Keratinocyte (primary cell): ENCODE measurements at regions not wholly inside any gene's neighbourhood (a gene's known extent, or its start where the extent isn't known, plus 50 kb on each side); places are given as distances from the start of the nearest gene placed in this dataset.

Experiments
- DNase-seq: peaks from one replicate; pipeline ENCODE4 v3.0.0-alpha.2; 2011; ENCODE audit warnings: low read depth, missing footprints, low spot score
- FAIRE-seq: peaks from 2 replicates; lab custom pipeline; 2011; peaks lifted over from hg19 to GRCh38; lab: Jason Lieb, UNC
- H2AFZ ChIP-seq: 2 replicates; pipeline ENCODE4 v1.6.0; 2012; ENCODE audit warnings: low read length, control low read depth, inconsistent platforms; ENCODE audit not compliant: control insufficient read depth
- H3K27ac ChIP-seq: 2 replicates; pipeline ENCODE4 v1.5.1; 2011; ENCODE audit warnings: low read length; ENCODE audit not compliant: control insufficient read depth, insufficient read depth
- H3K27me3 ChIP-seq: 3 replicates; pipeline ENCODE4 v1.6.0; 2011; ENCODE audit warnings: low read length; ENCODE audit not compliant: control insufficient read depth, insufficient read depth; ENCODE audit errors: extremely low read depth
- H3K36me3 ChIP-seq, 2 experiments: 2 replicates in 1 of 2; 3 replicates in 1 of 2; pipeline ENCODE4 v1.5.1; 2011; ENCODE audit warnings: low read length in 2 of 2, mild to moderate bottlenecking in 1 of 2; ENCODE audit not compliant: control insufficient read depth in 2 of 2, insufficient read depth in 2 of 2; ENCODE audit errors: extremely low read depth in 1 of 2
- H3K4me1 ChIP-seq: 3 replicates; pipeline ENCODE4 v1.5.1; 2011; ENCODE audit warnings: low read length; ENCODE audit not compliant: control insufficient read depth, insufficient read depth; ENCODE audit errors: extremely low read depth
- H3K4me2 ChIP-seq: 3 replicates; pipeline ENCODE4 v1.6.0; 2011; ENCODE audit warnings: low read depth, low read length; ENCODE audit not compliant: control insufficient read depth, insufficient read depth; ENCODE audit errors: extremely low read depth
- H3K4me3 ChIP-seq, 3 experiments: fragments of 200-600 bp in 1 of 3; sonication (generic) in 1 of 3; 2 replicates in 2 of 3; 3 replicates in 1 of 3; pipeline ENCODE4 v1.5.1; 2011 to 2016; ENCODE audit warnings: low read length in 3 of 3, mild to moderate bottlenecking in 3 of 3, control low read depth in 2 of 3, inconsistent platforms in 1 of 3, low read depth in 1 of 3, mixed read lengths in 1 of 3, mixed run types in 1 of 3, moderate library complexity in 1 of 3; ENCODE audit not compliant: control insufficient read depth in 2 of 3, insufficient read depth in 2 of 3; ENCODE audit errors: extremely low read depth in 1 of 3
- H3K79me2 ChIP-seq: 2 replicates; pipeline ENCODE4 v1.6.0; 2012; ENCODE audit warnings: low read length; ENCODE audit not compliant: control insufficient read depth, insufficient read depth
- H3K9ac ChIP-seq: 3 replicates; pipeline ENCODE4 v1.6.0; 2011; ENCODE audit warnings: low read length; ENCODE audit not compliant: control insufficient read depth, insufficient read depth; ENCODE audit errors: extremely low read depth
- H3K9me1 ChIP-seq: 3 replicates; pipeline ENCODE4 v1.6.0; 2011; ENCODE audit warnings: low read length; ENCODE audit not compliant: control insufficient read depth, insufficient read depth; ENCODE audit errors: extremely low read depth
- H3K9me3 ChIP-seq: 2 replicates; pipeline ENCODE4 v1.5.1; 2012; ENCODE audit warnings: low read depth, low read length; ENCODE audit not compliant: control insufficient read depth
- H4K20me1 ChIP-seq: 3 replicates; pipeline ENCODE4 v1.6.0; 2011; ENCODE audit warnings: low read length; ENCODE audit not compliant: control insufficient read depth, insufficient read depth; ENCODE audit errors: extremely low read depth
- EZH2 ChIP-seq: IDR thresholded peaks from one replicate; pipeline ENCODE4 v1.6.1; 2012; ENCODE audit warnings: inconsistent platforms, mild to moderate bottlenecking, low read length, moderate library complexity
- dilution Hi-C: fragments of 300-500 bp; cut with MboI; formaldehyde crosslinking; loops from one replicate; pipeline ENCODE4 v1.7.0; 2020; ENCODE audit warnings: low sequenced_read_pairs; ENCODE audit not compliant: extremely low pct_ligation_motif_present
- TF ChIP-seq, protein P1 (sequence below), 3 experiments: IDR thresholded peaks in 1 of 3; conservative IDR thresholded peaks in 1 of 3; optimal IDR thresholded peaks in 1 of 3; 2 replicates in 2 of 3; 3 replicates in 1 of 3; pipeline versions ENCODE3 to v1.5.1; 2011; ENCODE audit warnings: low read length in 3 of 3, mild to moderate bottlenecking in 3 of 3, moderate library complexity in 2 of 3, control low read depth in 1 of 3, inconsistent platforms in 1 of 3; ENCODE audit not compliant: insufficient read depth in 2 of 3; ENCODE audit errors: extremely low read depth in 1 of 3

DNA sequence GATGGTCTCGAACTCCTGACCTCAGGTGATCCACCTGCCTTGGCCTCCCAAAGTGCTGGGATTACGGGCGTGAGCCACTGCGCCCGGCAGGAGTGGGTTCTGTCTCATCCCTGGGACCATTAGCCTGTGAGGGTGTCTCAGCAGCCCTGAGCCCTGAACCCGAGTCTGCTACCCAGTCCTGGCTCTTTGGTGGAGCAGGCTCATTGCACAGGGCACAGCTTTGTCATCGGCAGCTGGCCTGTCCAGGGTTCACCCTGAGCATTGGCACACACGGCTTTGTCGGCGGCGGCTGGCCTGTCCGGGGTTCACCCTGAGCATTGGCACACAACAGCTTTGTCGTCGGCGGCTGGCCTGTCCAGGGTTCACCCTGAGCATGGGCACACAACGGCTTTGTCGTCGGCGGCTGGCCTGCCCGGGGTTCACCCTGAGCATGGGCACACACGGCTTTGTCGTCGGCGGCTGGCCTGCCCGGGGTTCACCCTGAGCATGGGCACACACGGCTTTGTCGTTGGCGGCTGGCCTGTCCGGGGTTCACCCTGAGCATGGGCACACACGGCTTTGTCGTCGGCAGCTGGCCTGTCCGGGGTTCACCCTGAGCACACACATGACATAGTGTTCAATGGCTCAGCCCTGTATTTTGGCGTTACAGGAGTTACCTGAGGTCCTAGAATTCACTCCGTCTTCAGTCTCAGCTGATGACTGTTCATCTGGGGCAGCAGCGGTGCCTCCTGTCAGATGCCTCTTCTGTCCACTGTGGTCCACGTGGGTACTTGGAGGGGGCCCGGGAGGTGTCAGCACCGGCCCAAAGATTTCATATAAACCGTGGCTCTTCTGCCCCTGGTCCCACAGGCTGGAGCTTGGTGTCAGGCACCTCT, 1082.5 kb downstream of the BRD1 start:
- H2AFZ ChIP-seq: no peak overlapping the region
- no peak overlapping the region for H3K4me2 ChIP-seq
- DNase-seq (no peak), FAIRE-seq (no peak)
- H3K79me2 ChIP-seq: no peaks in the 10 kb centered on the region
- H3K27me3 ChIP-seq: no peaks in the 10 kb centered on the region
- no peaks in the 10 kb centered on the region for H3K36me3 ChIP-seq
- no peaks in the 10 kb centered on the region for H3K4me1 ChIP-seq
- no peak overlapping the region for H3K9ac ChIP-seq
- no peak for TF ChIP-seq EZH2
- TF ChIP-seq, protein P1, sequence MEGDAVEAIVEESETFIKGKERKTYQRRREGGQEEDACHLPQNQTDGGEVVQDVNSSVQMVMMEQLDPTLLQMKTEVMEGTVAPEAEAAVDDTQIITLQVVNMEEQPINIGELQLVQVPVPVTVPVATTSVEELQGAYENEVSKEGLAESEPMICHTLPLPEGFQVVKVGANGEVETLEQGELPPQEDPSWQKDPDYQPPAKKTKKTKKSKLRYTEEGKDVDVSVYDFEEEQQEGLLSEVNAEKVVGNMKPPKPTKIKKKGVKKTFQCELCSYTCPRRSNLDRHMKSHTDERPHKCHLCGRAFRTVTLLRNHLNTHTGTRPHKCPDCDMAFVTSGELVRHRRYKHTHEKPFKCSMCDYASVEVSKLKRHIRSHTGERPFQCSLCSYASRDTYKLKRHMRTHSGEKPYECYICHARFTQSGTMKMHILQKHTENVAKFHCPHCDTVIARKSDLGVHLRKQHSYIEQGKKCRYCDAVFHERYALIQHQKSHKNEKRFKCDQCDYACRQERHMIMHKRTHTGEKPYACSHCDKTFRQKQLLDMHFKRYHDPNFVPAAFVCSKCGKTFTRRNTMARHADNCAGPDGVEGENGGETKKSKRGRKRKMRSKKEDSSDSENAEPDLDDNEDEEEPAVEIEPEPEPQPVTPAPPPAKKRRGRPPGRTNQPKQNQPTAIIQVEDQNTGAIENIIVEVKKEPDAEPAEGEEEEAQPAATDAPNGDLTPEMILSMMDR (optimal IDR thresholded peaks at IDR 0.05 in 1 of 3, IDR thresholded peaks at IDR 0.05 in 1 of 3, conservative IDR thresholded peaks at IDR 0.05 in 1 of 3; ENCODE audit: extremely low read depth in 1 of 3, insufficient read depth in 2 of 3, low read length in 3 of 3): no peak
- dilution Hi-C loops: no loop called here
- no peak overlapping the region for H3K27ac ChIP-seq
- H3K9me1 ChIP-seq: no peaks in the 10 kb centered on the region
- H4K20me1 ChIP-seq: no peaks in the 10 kb centered on the region
- no peak overlapping the region for H3K4me3 ChIP-seq
- peaks cover 45% of the 10 kb centered on the region for H3K9me3 ChIP-seq

DNA sequence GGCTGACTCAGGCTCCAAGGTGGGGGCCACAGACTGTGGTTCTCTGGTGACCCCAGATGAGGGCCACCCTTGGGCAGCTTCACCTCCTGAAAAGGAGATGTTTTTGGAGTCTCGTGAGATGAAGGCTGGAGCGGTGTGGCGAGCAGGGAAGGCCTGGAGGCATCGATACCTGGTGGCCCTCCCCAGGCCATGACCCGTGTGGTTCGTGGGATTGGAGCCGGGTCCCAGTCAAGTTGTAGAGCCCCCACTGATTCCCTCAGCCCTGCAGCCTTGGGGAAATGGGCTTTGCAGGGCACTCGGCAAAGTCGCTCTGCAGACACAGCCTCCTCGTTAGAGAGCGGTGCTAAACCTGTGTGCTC, 1083.4 kb downstream of the BRD1 start:
- Histone ChIP-seq H3K4me1 (no peaks in the 10 kb centered on the region), H4K20me1 (no peaks in the 10 kb centered on the region), H3K79me2 (no peaks in the 10 kb centered on the region), H3K4me3 (no peak overlapping the region), H3K9me1 (no peaks in the 10 kb centered on the region), H2AFZ (no peak overlapping the region), H3K9ac (no peak overlapping the region), H3K27ac (no peak overlapping the region), H3K27me3 (no peaks in the 10 kb centered on the region), H3K9me3 (peaks cover 47% of the 10 kb centered on the region), H3K36me3 (no peaks in the 10 kb centered on the region), H3K4me2 (no peak overlapping the region)
- FAIRE-seq (no peak), DNase-seq (no peak)
- no peak for TF ChIP-seq EZH2
- TF ChIP-seq, protein P1 (optimal IDR thresholded peaks at IDR 0.05 in 1 of 3, IDR thresholded peaks at IDR 0.05 in 1 of 3, conservative IDR thresholded peaks at IDR 0.05 in 1 of 3; ENCODE audit: extremely low read depth in 1 of 3, insufficient read depth in 2 of 3, low read length in 3 of 3): no peak
- dilution Hi-C loops: no loop called here
